ENCODE measurements at regions not wholly inside any gene's neighbourhood (a gene's known extent, or its start where the extent isn't known, plus 50 kb on each side); places are given as distances from the start of the nearest gene placed in this dataset.

DNA sequence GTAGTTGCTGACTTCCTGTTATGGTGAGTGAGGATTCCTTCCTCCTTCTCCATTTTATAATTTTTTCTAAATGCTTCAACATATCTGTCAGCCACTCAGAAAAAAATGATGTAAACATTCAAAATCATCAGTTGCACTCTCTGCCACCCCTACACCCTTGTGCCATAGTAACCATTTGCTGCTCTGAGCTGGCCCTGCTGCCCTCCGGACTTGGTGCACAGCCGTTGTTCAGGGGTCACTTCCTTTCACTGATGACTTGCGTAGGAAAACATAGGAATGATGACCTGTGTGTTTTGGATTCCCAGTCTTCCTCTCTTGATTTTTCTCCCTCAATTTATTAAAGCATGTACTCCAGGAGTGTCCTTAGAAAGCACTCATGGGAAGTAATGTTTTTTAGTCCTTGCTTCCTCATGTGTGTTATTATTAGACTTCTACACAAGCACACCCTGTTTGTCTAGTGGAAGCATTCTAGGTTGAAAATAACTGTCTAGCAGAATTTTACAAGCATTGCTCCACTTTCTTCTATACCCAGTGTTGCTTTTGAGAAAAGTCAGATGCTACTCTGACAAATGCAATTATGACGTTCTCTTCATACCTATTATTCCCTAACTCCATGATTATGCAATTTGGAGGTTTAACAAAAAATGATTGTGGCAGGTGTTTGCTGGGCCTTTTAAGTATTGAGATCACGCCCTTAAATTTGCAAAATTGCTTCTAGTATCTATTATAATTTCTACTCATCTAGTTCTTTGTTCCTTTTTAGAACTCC is 62.6 kb upstream of the MTPN start:
- TF ChIP-seq, protein P1, sequence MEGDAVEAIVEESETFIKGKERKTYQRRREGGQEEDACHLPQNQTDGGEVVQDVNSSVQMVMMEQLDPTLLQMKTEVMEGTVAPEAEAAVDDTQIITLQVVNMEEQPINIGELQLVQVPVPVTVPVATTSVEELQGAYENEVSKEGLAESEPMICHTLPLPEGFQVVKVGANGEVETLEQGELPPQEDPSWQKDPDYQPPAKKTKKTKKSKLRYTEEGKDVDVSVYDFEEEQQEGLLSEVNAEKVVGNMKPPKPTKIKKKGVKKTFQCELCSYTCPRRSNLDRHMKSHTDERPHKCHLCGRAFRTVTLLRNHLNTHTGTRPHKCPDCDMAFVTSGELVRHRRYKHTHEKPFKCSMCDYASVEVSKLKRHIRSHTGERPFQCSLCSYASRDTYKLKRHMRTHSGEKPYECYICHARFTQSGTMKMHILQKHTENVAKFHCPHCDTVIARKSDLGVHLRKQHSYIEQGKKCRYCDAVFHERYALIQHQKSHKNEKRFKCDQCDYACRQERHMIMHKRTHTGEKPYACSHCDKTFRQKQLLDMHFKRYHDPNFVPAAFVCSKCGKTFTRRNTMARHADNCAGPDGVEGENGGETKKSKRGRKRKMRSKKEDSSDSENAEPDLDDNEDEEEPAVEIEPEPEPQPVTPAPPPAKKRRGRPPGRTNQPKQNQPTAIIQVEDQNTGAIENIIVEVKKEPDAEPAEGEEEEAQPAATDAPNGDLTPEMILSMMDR (conservative IDR thresholded peaks at IDR 0.05; ENCODE audit: low read depth, low read length) = no peak
- no peak for DNase-seq (ENCODE audit: low read depth)
- no peak overlapping the region for H3K4me3 ChIP-seq (ENCODE audit: low read length)

- TF ChIP-seq, protein P1 (conservative IDR thresholded peaks at IDR 0.05; ENCODE audit: low read depth, low read length) = no peak
- DNase-seq (ENCODE audit: low read depth) = peak; percentile 30
- no peak overlapping the region for H3K4me3 ChIP-seq (ENCODE audit: low read length)
These were observed 59.2 kb upstream of the MTPN start for GRCh38 chr7:136036336-136036735.

DNA sequence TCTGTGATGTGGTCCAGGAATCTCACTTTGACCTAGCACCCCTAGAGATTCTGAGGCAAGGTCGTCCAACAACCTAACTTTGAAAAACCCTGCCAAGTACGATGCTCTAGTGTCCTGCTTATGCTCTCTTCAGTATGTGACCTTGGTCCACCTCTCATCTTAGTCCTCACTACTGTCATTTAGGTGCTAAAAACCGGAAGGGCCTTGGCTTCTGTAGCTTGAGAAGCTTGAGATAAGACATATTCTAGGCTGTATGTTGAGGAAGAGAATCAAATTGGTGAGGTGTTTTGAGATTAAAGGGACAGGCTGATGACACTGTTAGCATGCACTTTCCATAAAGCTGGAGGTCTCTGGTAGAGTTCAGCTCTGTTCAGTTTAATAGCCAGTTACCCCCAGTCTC is 57.0 kb upstream of the MTPN start:
- no peak for DNase-seq (ENCODE audit: low read depth)
- TF ChIP-seq, protein P1 (conservative IDR thresholded peaks at IDR 0.05; ENCODE audit: low read depth, low read length) = no peak
- no peak overlapping the region for H3K4me3 ChIP-seq (ENCODE audit: low read length)

GRCh38 chr7:136033413-136034031 is 56.4 kb upstream of the MTPN start:
- TF ChIP-seq, protein P1 (conservative IDR thresholded peaks at IDR 0.05; ENCODE audit: low read depth, low read length) = no peak
- no peak overlapping the region for H3K4me3 ChIP-seq (ENCODE audit: low read length)
- DNase-seq (ENCODE audit: low read depth) = no peak

DNA sequence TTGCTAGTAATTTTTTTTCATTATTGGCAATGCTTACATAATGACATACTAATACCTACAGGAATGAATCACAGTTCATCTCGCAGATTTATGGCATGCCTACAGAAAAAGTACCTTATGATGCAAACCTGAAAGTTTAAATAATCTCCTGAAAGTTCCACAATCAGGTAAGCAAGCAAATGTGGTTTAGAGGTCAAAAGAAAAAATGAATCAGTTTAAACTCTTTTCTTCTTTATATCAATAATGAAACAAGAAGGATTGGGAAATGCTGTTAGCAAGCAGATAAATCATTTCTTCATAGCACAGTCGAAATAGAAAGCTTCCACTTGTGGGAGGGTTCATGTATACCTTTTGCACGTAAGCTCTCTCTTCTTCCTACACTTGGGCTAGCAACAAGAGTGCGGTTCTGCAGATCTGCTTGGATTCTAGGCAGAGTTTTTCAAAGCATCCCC is 53.7 kb upstream of the MTPN start:
- DNase-seq (ENCODE audit: low read depth) = no peak
- no peak overlapping the region for H3K4me3 ChIP-seq (ENCODE audit: low read length)
- TF ChIP-seq, protein P1 (conservative IDR thresholded peaks at IDR 0.05; ENCODE audit: low read depth, low read length) = no peak

GRCh38 chr7:136030330-136030729 is 53.2 kb upstream of the MTPN start:
- no peak overlapping the region for H3K4me3 ChIP-seq (ENCODE audit: low read length)
- DNase-seq (ENCODE audit: low read depth) = no peak
- TF ChIP-seq, protein P1 (conservative IDR thresholded peaks at IDR 0.05; ENCODE audit: low read depth, low read length) = no peak

- H3K4me3 ChIP-seq (ENCODE audit: low read length) = no peak overlapping the region
- TF ChIP-seq, protein P1 (conservative IDR thresholded peaks at IDR 0.05; ENCODE audit: low read depth, low read length) = no peak
- no peak for DNase-seq (ENCODE audit: low read depth)
These were observed 50.0 kb upstream of the MTPN start for GRCh38 chr7:136027160-136027559.
